NT2/D1 (cell line): ENCODE measurements at regions not wholly inside any gene's neighbourhood (a gene's known extent, or its start where the extent isn't known, plus 50 kb on each side); places are given as distances from the start of the nearest gene placed in this dataset.

Source experiments
- SUZ12 ChIP-seq: IDR thresholded peaks from 2 replicates; pipeline ENCODE4 v1.6.1; 2011; ENCODE audit not compliant: insufficient read length, insufficient read depth; ENCODE audit errors: extremely low read depth
- ZNF274 ChIP-seq: IDR thresholded peaks from 2 replicates; pipeline ENCODE4 v1.6.1; 2011; ENCODE audit warnings: mild to moderate bottlenecking, low read depth, low read length

- no peak for TF ChIP-seq ZNF274
- no peak for TF ChIP-seq SUZ12
Observed at GRCh38 chr9:89238424-89238823, 59.8 kb upstream of the SHC3 start.
